Hypothalamus (tissue), 51 donors: ENCODE measurements at regions not wholly inside any gene's neighbourhood (a gene's known extent, or its start where the extent isn't known, plus 50 kb on each side); places are given as distances from the start of the nearest gene placed in this dataset.
"Not testable (repeated sequence)": the region's sequence is repeated elsewhere in the genome, so short reads cannot be mapped to it uniquely, and the experiment has no call there.

Experiments
- DNase-seq, 51 donors: peaks; one replicate each; lab custom pipeline; 2025; lab: John Stamatoyannopoulos, UW

DNA sequence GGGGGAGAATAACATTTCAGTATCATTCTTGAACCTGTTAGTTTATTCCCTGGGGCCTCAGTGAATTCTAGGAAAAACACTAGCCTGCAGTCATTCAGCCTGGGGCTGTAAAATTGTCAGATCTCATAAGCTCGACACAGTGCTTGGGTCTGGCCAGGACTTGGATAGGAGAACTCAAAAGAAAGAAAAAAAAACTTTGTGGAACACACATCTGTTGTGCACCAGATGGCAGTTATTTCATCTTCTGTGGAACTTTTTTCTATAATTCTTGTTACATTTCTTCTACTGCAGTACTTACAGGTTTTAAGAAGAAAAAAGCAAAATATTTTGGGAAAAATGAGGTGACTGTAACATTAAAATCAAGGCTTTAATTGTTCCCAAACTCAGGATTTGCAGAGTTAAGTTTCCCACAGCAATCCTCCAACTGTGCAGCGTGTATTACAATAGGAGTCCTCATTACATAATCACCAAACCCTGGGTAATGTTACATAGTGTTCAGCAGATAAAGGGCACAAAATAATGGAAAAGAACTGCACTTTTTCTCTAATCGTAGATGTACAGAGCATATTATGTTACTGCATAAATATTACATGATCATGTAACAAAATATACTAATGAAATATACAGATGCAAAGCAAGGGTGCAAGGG is 531.1 kb upstream of the CITED2 start:
- DNase-seq, result no peak

DNA sequence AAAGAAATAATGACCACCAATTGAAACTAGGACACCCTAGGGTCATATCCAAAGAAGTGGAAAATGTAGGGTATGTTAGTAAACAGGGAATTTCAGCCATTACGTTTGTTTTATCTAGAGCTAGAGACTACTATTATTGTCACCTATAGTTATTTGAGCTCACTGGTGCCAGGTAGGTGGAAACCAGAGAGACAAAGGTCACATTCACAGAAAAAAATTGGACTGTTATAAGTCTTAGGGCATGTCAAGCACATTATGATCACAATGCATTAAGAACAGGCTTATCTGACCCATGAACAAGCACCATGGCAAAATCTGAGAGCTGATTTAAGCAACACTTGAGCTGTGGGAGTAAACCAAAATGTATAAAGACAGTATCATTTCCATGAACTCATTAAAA is 530.1 kb upstream of the CITED2 start:
- no peak for DNase-seq

DNA sequence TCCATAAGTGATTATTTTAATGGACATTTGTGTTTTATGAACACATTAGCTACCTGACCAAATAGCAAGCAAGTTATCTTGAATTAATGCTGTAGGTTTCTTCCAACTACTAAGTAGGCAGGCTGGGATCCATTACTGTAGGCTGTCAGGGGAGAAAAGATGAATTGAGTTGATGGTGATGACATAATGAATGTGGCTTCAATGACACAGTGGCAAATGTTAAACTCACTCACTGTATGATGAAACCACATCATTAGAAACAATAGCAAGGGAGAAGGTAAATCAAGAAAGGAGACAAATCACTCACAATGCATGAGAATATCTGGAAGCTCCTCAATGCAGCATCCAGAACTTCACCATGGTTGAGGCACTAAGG is 529.7 kb upstream of the CITED2 start:
- DNase-seq, result no peak

GRCh38 chr6:139903411-139904157 is 529.1 kb upstream of the CITED2 start:
- no peak for DNase-seq

DNA sequence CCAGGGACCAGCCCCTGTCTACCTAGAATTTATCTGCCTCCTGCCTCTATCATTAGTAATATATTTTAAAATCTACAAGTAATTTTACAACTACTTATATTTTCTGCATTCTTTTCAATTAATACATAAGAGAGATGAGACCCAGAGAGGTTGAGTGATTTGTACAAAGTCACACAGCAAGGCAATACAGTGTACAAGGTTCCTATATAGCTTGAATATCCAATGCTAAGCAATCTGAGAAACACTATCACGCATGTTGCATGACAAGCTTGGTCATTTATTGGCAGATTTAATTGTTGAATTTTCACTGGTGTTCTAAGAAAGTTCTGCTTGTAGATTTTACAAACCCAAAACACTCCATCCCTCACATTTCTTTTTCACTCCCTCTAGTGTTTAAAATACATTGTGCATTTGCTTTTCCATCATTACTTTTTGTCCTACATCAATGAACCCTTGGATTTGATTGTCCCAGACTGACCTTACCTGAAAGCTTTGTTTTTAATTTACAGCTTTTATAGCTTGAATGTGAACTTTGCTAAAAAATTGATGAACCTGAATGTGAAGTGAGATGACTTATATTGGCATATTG is 520.9 kb upstream of the CITED2 start:
- DNase-seq, result no peak

DNA sequence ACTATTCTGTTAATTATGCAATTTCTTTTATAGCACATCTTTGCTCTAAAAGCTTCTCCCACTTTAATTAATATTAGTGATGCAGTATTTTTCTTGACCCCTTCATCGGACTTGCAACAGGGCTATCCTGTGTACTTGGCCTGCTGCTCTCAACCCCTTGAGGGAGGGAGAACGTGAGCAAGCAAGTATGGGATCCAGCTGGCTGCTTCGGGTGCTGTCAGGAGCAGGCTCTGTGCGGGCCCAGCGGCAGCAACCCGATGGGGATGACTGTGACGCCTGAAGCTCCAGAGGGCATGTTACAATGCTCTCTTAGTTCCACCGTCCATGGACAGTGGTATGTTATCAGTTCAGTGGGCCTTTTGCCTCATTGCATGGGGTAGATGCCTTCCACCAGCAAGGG is 519.8 kb upstream of the CITED2 start:
- no peak for DNase-seq

DNA sequence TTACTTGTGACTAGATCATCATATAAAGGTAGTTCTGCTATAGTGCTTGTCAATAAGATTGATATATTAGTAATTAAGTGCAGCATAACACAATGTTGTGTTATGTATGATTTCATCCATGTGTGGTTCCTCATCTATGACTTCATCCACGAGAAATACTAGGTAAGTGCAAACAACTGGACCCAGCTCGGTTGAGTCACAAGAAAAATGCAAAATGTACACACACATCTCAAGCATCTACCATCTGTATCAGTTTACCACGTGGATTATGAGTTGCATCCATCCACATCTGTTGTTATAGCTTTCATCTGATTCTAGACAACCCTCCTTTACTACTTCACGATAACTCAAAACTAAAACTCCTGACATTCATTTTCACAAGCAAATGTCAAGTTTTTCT is 517.0 kb upstream of the CITED2 start:
- DNase-seq, result no peak

DNA sequence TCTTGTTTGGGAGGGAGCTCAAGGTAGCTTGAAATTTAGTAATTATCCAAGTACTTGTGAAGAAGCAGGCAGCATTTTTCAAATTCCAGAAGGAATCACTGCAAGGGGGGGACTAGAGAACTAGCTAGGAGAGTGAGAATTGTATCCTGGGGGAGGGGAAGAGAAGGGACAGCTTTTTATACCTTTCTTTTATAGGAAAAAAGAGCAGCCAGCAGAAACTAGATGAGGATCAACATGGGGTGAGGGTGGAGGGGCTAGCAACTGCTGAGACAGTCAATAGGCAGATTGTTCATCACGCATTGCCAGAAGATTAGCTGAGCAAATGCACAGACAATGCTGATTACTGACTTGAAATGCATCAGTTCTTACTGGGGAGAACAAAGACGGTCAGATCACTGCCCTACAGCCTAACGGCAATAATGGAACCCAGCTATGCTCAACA is 514.3 kb upstream of the CITED2 start:
- DNase-seq, result no peak

DNA sequence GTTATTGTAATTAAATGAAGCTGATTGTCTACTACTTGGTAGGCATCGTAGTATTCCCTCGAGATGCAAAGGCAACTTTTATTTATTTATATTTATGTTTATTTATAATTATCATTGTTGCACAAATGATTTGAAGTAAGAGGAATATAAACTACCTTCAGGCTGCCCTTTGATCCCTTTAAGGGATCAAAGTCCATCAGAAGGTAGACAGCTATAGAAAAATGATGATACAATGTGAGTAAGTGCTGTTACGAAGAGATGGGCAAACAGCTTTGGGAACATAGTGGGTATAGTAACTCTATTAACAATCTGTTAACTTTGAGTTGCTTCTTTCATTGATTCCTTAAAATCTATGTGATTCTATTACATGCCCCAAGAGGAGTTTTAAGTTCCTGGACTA is 512.8 kb upstream of the CITED2 start:
- DNase-seq, result no peak

DNA sequence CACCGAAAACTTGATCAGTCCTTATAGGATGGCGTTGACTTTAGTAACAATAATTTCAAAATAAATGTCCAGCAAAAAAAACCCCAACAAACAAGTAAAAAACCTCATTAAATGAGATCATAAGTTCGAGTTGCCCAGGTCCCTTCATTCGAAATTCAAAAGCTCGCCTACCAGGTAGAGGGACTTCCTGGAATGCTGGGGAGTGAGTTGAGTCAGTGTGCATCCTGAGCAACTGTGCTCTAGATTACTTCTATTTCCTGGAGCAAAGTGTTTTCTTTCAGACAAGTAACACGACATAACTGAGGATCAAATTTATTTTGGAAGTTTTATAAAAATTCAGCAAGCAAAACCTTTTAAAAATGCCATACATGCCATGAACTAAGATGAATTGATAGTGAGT is 511.9 kb upstream of the CITED2 start:
- no peak for DNase-seq

- DNase-seq, result no peak
These were observed 511.5 kb upstream of the CITED2 start for GRCh38 chr6:139885909-139886308.

- DNase-seq, result peak in 1 of 51 donors; percentile 43
These were observed 509.3 kb upstream of the CITED2 start for GRCh38 chr6:139883776-139884175.

GRCh38 chr6:139882977-139883728 is 508.7 kb upstream of the CITED2 start:
- peak in 1 of 51 donors; percentile 43 for DNase-seq

- peak in 1 of 51 donors; percentile 40 for DNase-seq
These were observed 507.8 kb upstream of the CITED2 start for GRCh38 chr6:139882234-139882633.

DNA sequence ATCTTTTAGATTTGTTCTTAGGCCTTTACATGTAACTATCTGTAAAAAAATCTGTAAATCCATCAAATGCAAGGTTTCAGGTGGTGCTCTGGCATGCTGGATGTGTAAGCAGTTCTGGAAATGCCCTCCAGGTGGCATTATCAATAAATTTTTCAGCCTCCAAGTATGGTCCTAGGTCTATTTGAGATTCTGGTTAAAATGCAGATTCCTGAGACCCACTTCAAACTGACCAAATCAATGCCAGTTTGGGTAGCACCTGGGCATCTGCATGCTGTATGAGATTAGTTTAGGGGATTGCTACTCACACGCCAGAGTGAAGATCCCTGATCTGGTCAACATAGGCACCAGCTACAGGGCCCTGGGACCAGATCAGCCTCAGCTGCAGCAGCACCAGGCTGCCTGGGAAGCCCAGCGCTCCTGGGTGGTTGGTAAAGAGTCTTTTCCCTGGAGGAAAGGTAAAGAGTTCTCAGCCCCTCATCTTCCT is 507.3 kb upstream of the CITED2 start:
- DNase-seq, result peak in 6 of 51 donors; percentile 2 to 67 (median 12)

- peak in 1 of 51 donors; percentile 9 for DNase-seq
These were observed 506.8 kb upstream of the CITED2 start for GRCh38 chr6:139881236-139881635.

- DNase-seq, result no peak
These were observed 505.4 kb upstream of the CITED2 start for GRCh38 chr6:139879823-139880356.

GRCh38 chr6:139879241-139879640 is 504.8 kb upstream of the CITED2 start:
- DNase-seq, result not testable (repeated sequence)

DNA sequence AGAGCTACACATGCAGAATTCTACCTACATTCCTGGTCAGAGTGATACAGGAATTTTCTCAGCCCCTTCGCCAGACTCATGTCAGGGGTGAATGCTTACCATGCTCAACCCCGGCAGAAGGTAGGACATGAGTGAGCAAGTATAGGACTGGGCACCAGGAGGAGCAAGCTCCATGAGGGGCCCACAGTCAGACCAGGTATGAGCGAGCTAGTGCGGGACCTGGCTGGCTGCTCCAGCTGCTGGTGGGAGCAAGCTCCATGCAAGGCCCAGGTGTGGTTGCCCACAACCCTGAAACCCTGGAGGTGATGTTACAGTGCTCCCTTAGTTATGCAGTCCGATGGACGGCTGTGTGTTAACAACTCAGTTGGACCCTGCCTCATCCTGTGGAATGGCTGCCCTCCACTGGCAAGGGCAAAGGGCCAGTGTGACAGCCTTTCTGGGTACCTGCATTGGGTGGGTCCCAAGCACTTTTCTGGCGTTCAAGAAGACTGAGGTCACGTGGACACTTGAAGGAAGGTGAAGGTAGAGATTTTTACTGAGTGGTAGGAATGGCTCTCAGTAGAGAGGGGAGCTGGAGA is 503.5 kb upstream of the CITED2 start:
- no peak for DNase-seq

GRCh38 chr6:139872665-139873064 is 498.2 kb upstream of the CITED2 start:
- DNase-seq, result no peak
